Ascending aorta (tissue), 2 donors: ENCODE measurements at regions not wholly inside any gene's neighbourhood (a gene's known extent, or its start where the extent isn't known, plus 50 kb on each side); places are given as distances from the start of the nearest gene placed in this dataset.

Experiments
- DNase-seq, 2 donors: peaks; one replicate each; pipeline ENCODE4 v3.0.0-alpha.2; 2019; ENCODE audit warnings: low spot score in 2 of 2
- H3K27ac ChIP-seq, 2 donors: fragments of 200-600 bp; sonication (generic); one replicate each; pipeline ENCODE4 v1.5.1; 2016 to 2017; ENCODE audit warnings: mild to moderate bottlenecking in 1 of 2
- H3K27me3 ChIP-seq: fragments of 200-600 bp; sonication (generic); one replicate; pipeline ENCODE4 v1.5.1; 2017
- H3K36me3 ChIP-seq, 2 donors: fragments of 200-600 bp; sonication (generic); one replicate each; pipeline ENCODE4 v1.5.1; 2016
- H3K4me1 ChIP-seq, 2 donors: fragments of 200-600 bp; sonication (generic); one replicate each; pipeline ENCODE4 v1.5.1; 2016 to 2017; ENCODE audit warnings: mild to moderate bottlenecking in 1 of 2
- H3K4me3 ChIP-seq, 2 donors: fragments of 200-600 bp; sonication (generic); one replicate each; pipeline ENCODE4 v1.5.1; 2016 to 2017; ENCODE audit warnings: mild to moderate bottlenecking in 1 of 2
- H3K9me3 ChIP-seq, 2 donors: fragments of 200-600 bp; sonication (generic); one replicate each; pipeline ENCODE4 v1.5.1; 2016
- CTCF ChIP-seq, 3 experiments: fragments of 200-600 bp in 2 of 3; fragments of 450-650 bp in 1 of 3; sonication (generic) in 2 of 3; IDR thresholded peaks; one replicate each; pipeline ENCODE4 v1.5.1; 2016 to 2019; ENCODE audit warnings: antibody characterized with exemption in 3 of 3, mild to moderate bottlenecking in 1 of 3, moderate library complexity in 1 of 3
- intact Hi-C: fragments of 100-400 bp; cut with DNase I; formaldehyde crosslinking; loops from one replicate; pipeline ENCODE4 v1.15.1; 2023

DNA sequence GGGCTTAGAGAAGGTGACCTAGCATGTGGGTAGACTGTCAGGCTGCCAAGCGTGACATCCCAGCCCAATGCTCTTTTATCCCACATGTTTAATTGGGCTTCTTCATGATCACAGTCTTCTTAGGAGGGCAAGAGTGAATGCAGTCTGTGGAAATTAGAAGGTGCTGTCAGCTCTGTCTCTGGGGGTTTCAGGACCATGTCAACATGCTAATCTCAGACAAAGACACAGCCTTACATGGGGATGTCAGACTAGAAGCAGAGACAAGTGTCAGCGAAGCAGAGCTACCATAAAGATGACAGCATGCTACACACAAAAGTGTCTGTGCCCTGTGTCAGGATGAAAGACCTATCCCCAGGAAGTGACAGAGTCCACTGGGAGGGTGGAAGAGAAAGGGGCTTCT, 120.1 kb upstream of the SLC25A36 start:
- DNase-seq: no peak
- no peaks in the 10 kb centered on the region for H3K9me3 ChIP-seq
- no peaks in the 10 kb centered on the region for H3K4me1 ChIP-seq
- no peaks in the 10 kb centered on the region for H3K36me3 ChIP-seq
- intact Hi-C loops: no loop called here
- H3K27me3 ChIP-seq: no peaks in the 10 kb centered on the region
- no peak for TF ChIP-seq CTCF (IDR thresholded peaks at IDR 0.05)
- no peak overlapping the region for H3K4me3 ChIP-seq
- no peak overlapping the region for H3K27ac ChIP-seq

GRCh38 chr3:140822401-140823047, 119.1 kb upstream of the SLC25A36 start:
- intact Hi-C loops: no loop called here

GRCh38 chr3:140823106-140823505, 118.5 kb upstream of the SLC25A36 start:
- no peaks in the 10 kb centered on the region for H3K4me1 ChIP-seq
- intact Hi-C loops: no loop called here
- no peak for TF ChIP-seq CTCF (IDR thresholded peaks at IDR 0.05)

More at GRCh38 chr3:140822401-140823047, 119.1 kb upstream of the SLC25A36 start:
- TF ChIP-seq CTCF (IDR thresholded peaks at IDR 0.05): no peak
- H3K27me3 ChIP-seq: no peaks in the 10 kb centered on the region
- no peaks in the 10 kb centered on the region for H3K9me3 ChIP-seq
- H3K4me3 ChIP-seq: no peak overlapping the region
- H3K27ac ChIP-seq: no peak overlapping the region
- DNase-seq: no peak
- no peaks in the 10 kb centered on the region for H3K4me1 ChIP-seq
- no peaks in the 10 kb centered on the region for H3K36me3 ChIP-seq

GRCh38 chr3:140827894-140828293, 113.7 kb upstream of the SLC25A36 start:
- intact Hi-C loops: no loop called here
- no peak for TF ChIP-seq CTCF (IDR thresholded peaks at IDR 0.05)

More at GRCh38 chr3:140823106-140823505, 118.5 kb upstream of the SLC25A36 start:
- Histone ChIP-seq H3K4me3 (no peak overlapping the region), H3K27ac (no peak overlapping the region), H3K27me3 (no peaks in the 10 kb centered on the region), H3K36me3 (no peaks in the 10 kb centered on the region), H3K9me3 (no peaks in the 10 kb centered on the region)
- no peak for DNase-seq

DNA sequence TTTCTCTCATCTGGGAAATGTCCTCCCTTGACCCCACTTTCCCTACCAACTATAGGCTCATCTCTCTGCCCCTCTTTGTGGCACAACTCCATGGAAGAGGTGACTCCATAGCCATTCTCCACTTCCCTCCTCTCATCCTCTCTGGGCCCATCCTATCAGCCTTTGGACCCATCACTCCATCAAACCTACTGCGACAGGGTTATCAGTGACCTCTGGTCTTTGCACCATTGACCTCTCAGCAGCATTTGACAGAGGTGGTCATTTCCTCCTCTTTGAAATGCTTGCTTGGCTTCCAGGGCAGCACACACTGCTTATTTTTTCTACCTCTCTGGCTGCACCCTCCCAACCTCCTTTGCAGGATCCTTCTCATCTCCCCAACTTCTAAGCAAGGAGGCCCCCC, 113.1 kb upstream of the SLC25A36 start:
- intact Hi-C loops: no loop called here
- no peak for TF ChIP-seq CTCF (IDR thresholded peaks at IDR 0.05)

More at GRCh38 chr3:140827894-140828293, 113.7 kb upstream of the SLC25A36 start:
- H3K9me3 ChIP-seq: no peaks in the 10 kb centered on the region
- H3K27me3 ChIP-seq: no peaks in the 10 kb centered on the region
- no peak overlapping the region for H3K27ac ChIP-seq
- no peak overlapping the region for H3K4me3 ChIP-seq
- no peaks in the 10 kb centered on the region for H3K36me3 ChIP-seq
- no peaks in the 10 kb centered on the region for H3K4me1 ChIP-seq
- no peak for DNase-seq

DNA sequence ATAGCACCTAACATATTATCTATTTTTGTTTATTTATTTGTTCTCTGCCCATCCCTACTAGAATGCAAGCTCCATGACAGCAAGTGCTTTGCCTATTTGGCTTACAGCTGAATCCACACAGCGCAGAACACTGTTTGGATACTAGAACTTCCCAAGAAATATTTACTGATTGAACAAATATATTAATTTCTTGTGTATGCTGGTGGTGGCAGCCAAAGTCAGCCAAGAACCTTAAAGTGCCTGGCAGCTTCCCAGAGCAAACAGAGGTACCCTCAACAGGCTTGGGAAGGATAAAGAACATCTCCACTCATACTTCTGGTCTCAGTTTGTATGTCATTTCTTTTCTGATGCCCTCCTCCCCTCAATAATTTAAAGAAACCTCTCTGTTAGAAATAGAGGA, 111.8 kb upstream of the SLC25A36 start:
- Histone ChIP-seq H3K27ac (no peak overlapping the region), H3K36me3 (no peaks in the 10 kb centered on the region), H3K4me3 (no peak overlapping the region), H3K4me1 (no peaks in the 10 kb centered on the region), H3K27me3 (no peaks in the 10 kb centered on the region), H3K9me3 (no peaks in the 10 kb centered on the region)
- DNase-seq: no peak
- intact Hi-C loops: no loop called here
- TF ChIP-seq CTCF (IDR thresholded peaks at IDR 0.05): no peak

More for the DNA sequence above, 113.1 kb upstream of the SLC25A36 start:
- no peak for DNase-seq
- no peak overlapping the region for H3K27ac ChIP-seq
- no peak overlapping the region for H3K4me3 ChIP-seq
- H3K27me3 ChIP-seq: no peaks in the 10 kb centered on the region
- H3K4me1 ChIP-seq: no peaks in the 10 kb centered on the region
- no peaks in the 10 kb centered on the region for H3K9me3 ChIP-seq
- no peaks in the 10 kb centered on the region for H3K36me3 ChIP-seq
